ENCODE measurements at regions not wholly inside any gene's neighbourhood (a gene's known extent, or its start where the extent isn't known, plus 50 kb on each side); places are given as distances from the start of the nearest gene placed in this dataset.

- DNase-seq (ENCODE audit: low read depth, low spot score): no peak
Measured at GRCh38 chr11:116582571-116582970, 190.2 kb downstream of the BUD13 start.

GRCh38 chr11:116581349-116581748 lies 191.4 kb downstream of the BUD13 start:
- Mint-ChIP-seq H3K9me3 (no peaks in the 10 kb centered on the region), H3K4me1 (peaks cover 14% of the 10 kb centered on the region), H3K27me3 (ENCODE audit: low read depth) (peaks cover 98% of the 10 kb centered on the region), H3K36me3 (ENCODE audit: low read depth) (peaks cover 2% of the 10 kb centered on the region), H3K4me3 (peak overlapping the region; percentile 49), H3K27ac (ENCODE audit: unreplicated experiment) (no peak overlapping the region)
- no peak for TF ChIP-seq CTCF (conservative IDR thresholded peaks at IDR 0.05)
- no peak for DNase-seq (ENCODE audit: low read depth, low spot score)

More at GRCh38 chr11:116582571-116582970, 190.2 kb downstream of the BUD13 start:
- H3K27me3 Mint-ChIP-seq (ENCODE audit: low read depth): peaks cover 89% of the 10 kb centered on the region
- no peak overlapping the region for H3K27ac Mint-ChIP-seq (ENCODE audit: unreplicated experiment)
- H3K4me3 Mint-ChIP-seq: no peak overlapping the region
- peaks cover 2% of the 10 kb centered on the region for H3K36me3 Mint-ChIP-seq (ENCODE audit: low read depth)
- no peaks in the 10 kb centered on the region for H3K9me3 Mint-ChIP-seq
- H3K4me1 Mint-ChIP-seq: peaks cover 14% of the 10 kb centered on the region
- TF ChIP-seq CTCF (conservative IDR thresholded peaks at IDR 0.05): no peak

GRCh38 chr11:116580799-116581198 lies 192.0 kb downstream of the BUD13 start:
- no peak for TF ChIP-seq CTCF (conservative IDR thresholded peaks at IDR 0.05)

GRCh38 chr11:116579857-116580727 lies 192.7 kb downstream of the BUD13 start:
- Mint-ChIP-seq H3K9me3 (no peaks in the 10 kb centered on the region), H3K27ac (ENCODE audit: unreplicated experiment) (no peak overlapping the region), H3K4me1 (peaks cover 14% of the 10 kb centered on the region), H3K27me3 (ENCODE audit: low read depth) (peaks cover 88% of the 10 kb centered on the region), H3K36me3 (ENCODE audit: low read depth) (peaks cover 2% of the 10 kb centered on the region), H3K4me3 (peak overlapping the region; percentile 71)
- TF ChIP-seq CTCF (conservative IDR thresholded peaks at IDR 0.05): no peak
- DNase-seq (ENCODE audit: low read depth, low spot score): peak; percentile 14

More at GRCh38 chr11:116580799-116581198, 192.0 kb downstream of the BUD13 start:
- H3K36me3 Mint-ChIP-seq (ENCODE audit: low read depth): peaks cover 2% of the 10 kb centered on the region
- no peak for DNase-seq (ENCODE audit: low read depth, low spot score)
- peak overlapping the region; percentile 44 for H3K4me3 Mint-ChIP-seq
- peaks cover 14% of the 10 kb centered on the region for H3K4me1 Mint-ChIP-seq
- H3K27me3 Mint-ChIP-seq (ENCODE audit: low read depth): peaks cover 95% of the 10 kb centered on the region
- no peak overlapping the region for H3K27ac Mint-ChIP-seq (ENCODE audit: unreplicated experiment)
- H3K9me3 Mint-ChIP-seq: no peaks in the 10 kb centered on the region

GRCh38 chr11:116579031-116579653 lies 193.6 kb downstream of the BUD13 start:
- no peak for DNase-seq (ENCODE audit: low read depth, low spot score)
- Mint-ChIP-seq H3K9me3 (no peaks in the 10 kb centered on the region), H3K27ac (ENCODE audit: unreplicated experiment) (no peak overlapping the region), H3K4me3 (peak overlapping the region; percentile 71), H3K27me3 (ENCODE audit: low read depth) (peaks cover 78% of the 10 kb centered on the region), H3K4me1 (peaks cover 14% of the 10 kb centered on the region), H3K36me3 (ENCODE audit: low read depth) (peaks cover 2% of the 10 kb centered on the region)
- no peak for TF ChIP-seq CTCF (conservative IDR thresholded peaks at IDR 0.05)
